K562 (cell line): ENCODE measurements at regions not wholly inside any gene's neighbourhood (a gene's known extent, or its start where the extent isn't known, plus 50 kb on each side); places are given as distances from the start of the nearest gene placed in this dataset.

Source experiments
- ATF1 ChIP-seq, 2 experiments: fragments of 450-650 bp in 1 of 2; IDR thresholded peaks; 2 replicates each; pipeline ENCODE4 v1.6.1; 2016; ENCODE audit warnings: missing compliant biosample characterization in 1 of 2, missing genetic modification characterization in 1 of 2
- ELK3 ChIP-seq: fragments of 450-650 bp; formaldehyde crosslinking; IDR thresholded peaks from 2 replicates; pipeline ENCODE4 v1.4.0; 2020; ENCODE audit warnings: mild to moderate bottlenecking
- MCM3 ChIP-seq: fragments of 450-650 bp; IDR thresholded peaks from 2 replicates; pipeline ENCODE4 v1.6.1; 2016
- NR2C2 ChIP-seq, 2 experiments: fragments of 200-800 bp in 1 of 2; sonication (Bioruptor generic) in 1 of 2; sonication (generic) in 1 of 2; formaldehyde crosslinking in 1 of 2; IDR thresholded peaks; 2 replicates each; pipeline versions ENCODE4 v1.6.1 to v1.8.0; 2016 to 2022; ENCODE audit warnings: mild to moderate bottlenecking in 1 of 2, missing compliant biosample characterization in 1 of 2, missing genetic modification characterization in 1 of 2, missing genetic modification reagents in 1 of 2
- REST ChIP-seq, 2 experiments: fragments of 450-650 bp; formaldehyde crosslinking in 1 of 2; IDR thresholded peaks; 2 replicates each; pipeline versions ENCODE4 v1.4.0 to v1.6.1; 2014 to 2020; ENCODE audit warnings: mild to moderate bottlenecking in 2 of 2, borderline replicate concordance in 1 of 2, low read depth in 1 of 2
- SAP30 ChIP-seq: fragments of 200-600 bp; sonication (generic); IDR thresholded peaks from 2 replicates; pipeline ENCODE4 v1.6.1; 2012; ENCODE audit warnings: borderline replicate concordance, low read depth, mild to moderate bottlenecking, moderate library complexity, low read length, control low read depth, inconsistent platforms; ENCODE audit not compliant: insufficient read depth, poor library complexity, severe bottlenecking
- TRIM24 ChIP-seq, 2 experiments: fragments of 450-650 bp; IDR thresholded peaks; 2 replicates each; pipeline ENCODE4 v1.6.1; 2016
- ZBTB17 ChIP-seq: fragments of 450-650 bp; formaldehyde crosslinking; IDR thresholded peaks from 2 replicates; pipeline ENCODE4 v1.4.0; 2020; ENCODE audit warnings: mild to moderate bottlenecking
- ZBTB43 ChIP-seq: sonication (generic); formaldehyde crosslinking; IDR thresholded peaks from 2 replicates; pipeline ENCODE4 v1.8.0; 2023; ENCODE audit warnings: mild to moderate bottlenecking, missing genetic modification reagents
- ZMIZ1 ChIP-seq, 2 experiments: fragments of 150-350 bp in 1 of 2; IDR thresholded peaks; 2 replicates each; pipeline ENCODE4 v1.6.1; 2012 to 2016; ENCODE audit warnings: low read depth in 2 of 2, low read length in 2 of 2, mild to moderate bottlenecking in 1 of 2, moderate library complexity in 1 of 2
- ZNF212 ChIP-seq: fragments of 450-650 bp; formaldehyde crosslinking; IDR thresholded peaks from 2 replicates; pipeline ENCODE4 v1.4.0; 2020; ENCODE audit warnings: mild to moderate bottlenecking
- ZNF655 ChIP-seq: fragments of 250-450 bp; sonication (Bioruptor Pico); IDR thresholded peaks from 2 replicates; pipeline ENCODE4 v1.5.0; 2021

GRCh38 chr6:126422912-126423311 is 83.0 kb downstream of the CENPW start (continued):
- TF ChIP-seq NR2C2 (CRISPR knock-in tag; IDR thresholded peaks at IDR 0.05) (no peak), NR2C2 (tag; IDR thresholded peaks at IDR 0.05) (no peak), TRIM24 (IDR thresholded peaks at IDR 0.05) (no peak), ZNF212 (CRISPR knock-in tag) (no peak), ATF1 (CRISPR knock-in tag; IDR thresholded peaks at IDR 0.05) (no peak), ATF1 (tag; IDR thresholded peaks at IDR 0.05) (peak; percentile 37; the same call in 1 of the 2 replicates), ZBTB43 (CRISPR knock-in tag) (no peak), ZMIZ1 (IDR thresholded peaks at IDR 0.05; ENCODE audit: low read depth in 2 of 2, low read length in 2 of 2) (no peak), SAP30 (no peak), REST (IDR thresholded peaks at IDR 0.05; ENCODE audit: borderline replicate concordance) (peak; percentile 5; the same call in 1 of the 2 replicates), REST (CRISPR knock-in tag; IDR thresholded peaks at IDR 0.05; ENCODE audit: low read depth) (no peak), ELK3 (CRISPR knock-in tag) (no peak), ZBTB17 (no peak), MCM3 (no peak), ZNF655 (CRISPR knock-in tag) (no peak)
